ENCODE measurements at regions not wholly inside any gene's neighbourhood (a gene's known extent, or its start where the extent isn't known, plus 50 kb on each side); places are given as distances from the start of the nearest gene placed in this dataset.

DNA sequence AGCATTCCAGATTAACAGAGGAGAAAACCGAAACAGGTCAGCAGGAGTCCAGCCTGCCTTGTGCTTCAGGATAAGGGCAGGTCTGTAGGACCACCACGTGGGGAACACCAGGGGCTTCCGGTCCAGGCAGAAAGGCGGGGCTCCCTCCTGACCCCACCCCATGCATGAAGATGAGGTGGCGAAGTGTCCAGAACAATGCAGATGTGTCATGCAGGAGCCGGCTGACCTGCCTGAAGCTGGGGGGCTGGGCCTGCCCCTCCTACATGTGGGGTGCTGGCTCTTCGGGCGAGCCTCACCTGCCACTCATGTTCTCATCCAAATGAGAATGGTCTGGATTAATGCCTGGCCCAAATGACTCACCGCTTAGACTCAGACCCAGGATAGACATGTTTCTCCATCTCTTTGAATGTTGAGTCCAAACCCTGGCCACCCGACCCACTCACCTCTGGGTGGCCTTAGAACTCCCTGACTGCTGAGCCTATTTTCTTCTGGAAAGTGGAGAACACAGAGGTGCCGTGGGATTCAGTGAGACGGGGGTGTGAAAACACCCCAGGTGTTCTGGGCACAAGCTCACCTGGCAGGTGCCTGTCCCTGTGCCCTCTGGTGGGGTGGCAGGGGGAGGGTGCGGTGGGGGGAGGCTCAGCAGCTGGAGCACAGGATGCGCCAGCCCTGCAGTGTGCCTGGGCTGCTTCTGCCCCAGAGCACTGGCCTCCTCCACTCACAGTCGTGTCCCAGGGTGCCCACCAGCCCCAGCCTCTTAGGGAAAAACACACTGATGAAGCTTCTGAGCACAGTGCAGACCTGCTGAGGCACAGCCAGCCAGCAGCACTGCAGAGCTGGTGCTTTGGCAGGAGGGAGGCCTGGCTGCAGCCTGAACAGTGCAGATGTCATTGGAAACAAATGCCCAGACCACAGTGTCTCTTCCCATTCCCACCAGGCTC, 55.2 kb upstream of the GDF10 start:
- Histone ChIP-seq H3K4me3 (no peak overlapping the region), H3K27me3 (no peaks in the 10 kb centered on the region), H3K27ac (no peak overlapping the region), H3K4me1 (no peaks in the 10 kb centered on the region), H3K9me3 (no peaks in the 10 kb centered on the region), H3K36me3 (no peaks in the 10 kb centered on the region)
- TF ChIP-seq, protein P1, sequence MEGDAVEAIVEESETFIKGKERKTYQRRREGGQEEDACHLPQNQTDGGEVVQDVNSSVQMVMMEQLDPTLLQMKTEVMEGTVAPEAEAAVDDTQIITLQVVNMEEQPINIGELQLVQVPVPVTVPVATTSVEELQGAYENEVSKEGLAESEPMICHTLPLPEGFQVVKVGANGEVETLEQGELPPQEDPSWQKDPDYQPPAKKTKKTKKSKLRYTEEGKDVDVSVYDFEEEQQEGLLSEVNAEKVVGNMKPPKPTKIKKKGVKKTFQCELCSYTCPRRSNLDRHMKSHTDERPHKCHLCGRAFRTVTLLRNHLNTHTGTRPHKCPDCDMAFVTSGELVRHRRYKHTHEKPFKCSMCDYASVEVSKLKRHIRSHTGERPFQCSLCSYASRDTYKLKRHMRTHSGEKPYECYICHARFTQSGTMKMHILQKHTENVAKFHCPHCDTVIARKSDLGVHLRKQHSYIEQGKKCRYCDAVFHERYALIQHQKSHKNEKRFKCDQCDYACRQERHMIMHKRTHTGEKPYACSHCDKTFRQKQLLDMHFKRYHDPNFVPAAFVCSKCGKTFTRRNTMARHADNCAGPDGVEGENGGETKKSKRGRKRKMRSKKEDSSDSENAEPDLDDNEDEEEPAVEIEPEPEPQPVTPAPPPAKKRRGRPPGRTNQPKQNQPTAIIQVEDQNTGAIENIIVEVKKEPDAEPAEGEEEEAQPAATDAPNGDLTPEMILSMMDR (IDR thresholded peaks at IDR 0.05): no peak
- DNase-seq (ENCODE audit: low spot score): no peak

DNA sequence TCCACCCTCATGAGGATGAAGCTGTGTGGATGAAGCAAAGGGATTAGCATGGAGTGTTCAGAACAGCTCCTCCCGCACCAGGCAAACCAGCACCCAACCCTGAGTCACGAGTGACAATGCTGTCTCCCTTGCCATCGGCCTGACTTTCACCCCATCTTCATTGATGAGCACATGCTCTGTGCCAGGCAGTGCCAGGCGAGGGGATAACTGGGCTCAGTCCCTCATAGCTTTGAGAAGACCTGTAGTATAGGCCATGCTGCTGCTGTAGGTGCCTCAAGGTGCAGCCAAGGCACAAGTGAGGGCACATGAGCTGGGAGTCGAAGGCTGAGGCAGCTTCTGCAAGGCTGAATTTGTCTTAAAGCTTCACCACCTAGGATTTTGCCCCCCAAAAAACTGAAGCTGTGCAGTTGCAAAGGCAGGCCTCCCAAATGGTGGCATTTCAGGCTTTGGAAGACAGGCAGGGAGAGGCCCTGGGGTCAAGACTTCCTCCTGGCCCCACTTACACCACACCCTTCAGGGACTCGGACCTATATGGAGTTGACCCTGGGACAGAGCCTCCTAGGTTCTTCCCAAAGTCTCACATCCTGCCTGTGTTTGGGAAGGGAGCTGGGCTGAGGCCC, 54.2 kb upstream of the GDF10 start:
- no peaks in the 10 kb centered on the region for H3K36me3 ChIP-seq
- no peak overlapping the region for H3K27ac ChIP-seq
- H3K9me3 ChIP-seq: no peaks in the 10 kb centered on the region
- no peaks in the 10 kb centered on the region for H3K27me3 ChIP-seq
- peak; percentile 55 for DNase-seq (ENCODE audit: low spot score)
- H3K4me3 ChIP-seq: no peak overlapping the region
- H3K4me1 ChIP-seq: no peaks in the 10 kb centered on the region
- TF ChIP-seq, protein P1 (IDR thresholded peaks at IDR 0.05): no peak

- DNase-seq (ENCODE audit: low spot score): peak; percentile 57
- no peaks in the 10 kb centered on the region for H3K27me3 ChIP-seq
- TF ChIP-seq, protein P1 (IDR thresholded peaks at IDR 0.05): no peak
- no peaks in the 10 kb centered on the region for H3K4me1 ChIP-seq
- no peak overlapping the region for H3K27ac ChIP-seq
- no peaks in the 10 kb centered on the region for H3K9me3 ChIP-seq
- no peaks in the 10 kb centered on the region for H3K36me3 ChIP-seq
- H3K4me3 ChIP-seq: no peak overlapping the region
These were observed 53.4 kb upstream of the GDF10 start for GRCh38 chr10:47246406-47247147.

DNA sequence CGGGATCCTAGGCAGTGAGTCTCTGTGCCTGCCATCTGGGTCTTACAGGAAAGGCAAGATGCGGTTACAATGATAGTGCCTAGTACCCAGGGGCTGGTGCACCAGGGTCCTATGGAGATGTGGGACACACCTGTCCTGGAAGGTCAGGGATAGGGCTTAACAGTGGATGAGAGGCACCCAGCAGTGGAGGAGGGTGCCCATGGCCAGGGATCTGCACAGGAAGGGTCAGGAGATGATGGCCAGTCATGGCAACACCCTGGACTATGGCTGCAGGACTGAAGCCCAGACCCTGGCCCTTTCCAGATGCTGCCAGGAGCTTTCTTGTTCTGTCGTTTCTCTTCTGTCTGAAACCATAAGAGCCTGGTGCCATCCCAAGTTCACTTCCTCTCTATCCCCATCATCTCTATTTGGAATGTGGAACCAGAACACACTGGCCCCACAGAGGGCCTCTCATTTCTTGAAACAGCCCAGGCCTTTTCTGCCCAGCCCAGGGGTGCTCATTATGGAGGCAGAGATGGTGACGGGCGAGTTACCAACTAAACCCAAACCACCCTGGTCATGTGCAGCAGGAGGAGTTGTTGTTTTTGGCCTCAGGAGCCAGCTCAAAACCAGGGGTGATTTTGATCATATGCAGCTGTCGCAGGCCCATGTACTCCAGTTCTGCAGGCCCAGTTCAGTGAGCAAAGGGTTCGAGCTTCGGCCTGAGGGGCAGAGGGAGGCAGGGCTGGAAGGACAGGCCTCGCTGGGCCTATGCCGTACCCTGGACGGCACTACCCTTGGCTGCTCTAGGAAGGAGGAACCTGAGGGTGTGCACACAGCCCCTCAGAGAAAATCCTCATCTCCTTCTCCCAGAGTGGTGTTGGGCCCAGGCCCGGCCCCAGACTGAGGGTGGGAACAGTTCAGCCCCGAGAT, 52.6 kb upstream of the GDF10 start:
- DNase-seq (ENCODE audit: low spot score): peak; percentile 50
- no peaks in the 10 kb centered on the region for H3K27me3 ChIP-seq

More for the DNA sequence above, 52.6 kb upstream of the GDF10 start:
- H3K36me3 ChIP-seq: no peaks in the 10 kb centered on the region
- no peak overlapping the region for H3K27ac ChIP-seq
- no peaks in the 10 kb centered on the region for H3K9me3 ChIP-seq
- TF ChIP-seq, protein P1 (IDR thresholded peaks at IDR 0.05): no peak
- no peak overlapping the region for H3K4me3 ChIP-seq
- H3K4me1 ChIP-seq: peaks cover 0 to 6% of the 10 kb centered on the region in 2 donors

Data from right atrium auricular region (tissue), 2 donors.